PC-9 (cell line): ENCODE measurements at regions not wholly inside any gene's neighbourhood (a gene's known extent, or its start where the extent isn't known, plus 50 kb on each side); places are given as distances from the start of the nearest gene placed in this dataset.

Experiments used
- CTCF ChIP-seq: fragments of 200-600 bp; sonication (generic); conservative IDR thresholded peaks from 2 replicates; pipeline ENCODE4 v1.6.1; 2017; ENCODE audit warnings: mixed run types, antibody characterized with exemption, mild to moderate bottlenecking, moderate library complexity
- EZH2 ChIP-seq: fragments of 200-600 bp; sonication (generic); IDR thresholded peaks from 2 replicates; pipeline ENCODE4 v1.8.0; 2017; ENCODE audit warnings: antibody characterized with exemption, low read depth

DNA sequence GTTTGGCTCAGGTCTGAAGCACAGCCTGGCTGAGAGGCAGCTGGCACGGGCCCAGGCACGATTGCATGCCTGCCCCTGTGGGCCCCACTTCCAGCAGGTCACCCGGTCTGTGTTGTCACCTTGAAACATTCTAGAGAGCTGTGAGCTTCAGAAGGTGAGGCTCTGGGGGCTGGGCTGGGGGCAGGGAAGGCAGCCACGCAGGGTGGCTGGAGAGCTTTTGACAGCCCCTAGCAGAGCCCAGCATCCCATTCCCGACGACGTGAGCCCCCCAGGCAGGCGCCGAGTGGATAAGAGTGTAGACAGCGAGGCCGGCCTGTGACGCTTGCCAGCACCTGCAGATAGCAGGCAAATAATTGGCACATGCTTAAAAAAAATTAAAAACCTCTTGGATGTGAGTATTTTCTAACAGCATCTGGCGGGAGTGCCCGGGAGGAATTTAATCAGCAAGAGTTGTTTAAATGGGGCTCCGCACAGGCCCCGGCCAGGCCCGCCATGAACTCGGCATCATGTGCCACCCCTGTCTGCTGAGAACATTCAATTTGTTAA lies 212.0 kb upstream of the TBX20 start:
- no peak for TF ChIP-seq CTCF
- TF ChIP-seq EZH2: no peak
